HG02623 (cell line): ENCODE measurements at regions not wholly inside any gene's neighbourhood (a gene's known extent, or its start where the extent isn't known, plus 50 kb on each side); places are given as distances from the start of the nearest gene placed in this dataset.

ENCODE experiments used
- ATAC-seq: cut with Tn5 transposase; IDR thresholded peaks from one replicate; pipeline ENCODE4 v1.9.1; 2021; ENCODE audit warnings: moderate library complexity; ENCODE audit not compliant: unreplicated experiment

DNA sequence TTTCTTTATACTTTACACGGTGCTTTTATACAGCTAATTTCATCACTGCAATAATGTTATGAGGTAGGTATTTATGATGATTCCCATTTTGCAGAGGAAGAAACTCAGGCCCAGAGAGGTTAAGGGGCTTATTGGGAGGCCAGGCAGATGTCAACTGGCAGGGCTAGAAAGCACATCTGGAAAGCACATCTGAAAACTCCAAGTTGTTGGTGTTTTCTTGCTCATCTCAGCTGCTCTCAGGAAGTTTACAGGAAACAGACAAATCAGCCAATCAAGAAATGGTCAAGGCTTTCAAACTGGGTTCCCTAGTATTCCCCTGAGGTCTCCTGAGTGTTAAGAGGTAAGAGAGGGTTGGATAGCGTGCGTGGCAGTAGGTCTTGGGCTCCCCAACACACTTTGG is 124.1 kb upstream of the MED13L start:
- ATAC-seq, result no peak

DNA sequence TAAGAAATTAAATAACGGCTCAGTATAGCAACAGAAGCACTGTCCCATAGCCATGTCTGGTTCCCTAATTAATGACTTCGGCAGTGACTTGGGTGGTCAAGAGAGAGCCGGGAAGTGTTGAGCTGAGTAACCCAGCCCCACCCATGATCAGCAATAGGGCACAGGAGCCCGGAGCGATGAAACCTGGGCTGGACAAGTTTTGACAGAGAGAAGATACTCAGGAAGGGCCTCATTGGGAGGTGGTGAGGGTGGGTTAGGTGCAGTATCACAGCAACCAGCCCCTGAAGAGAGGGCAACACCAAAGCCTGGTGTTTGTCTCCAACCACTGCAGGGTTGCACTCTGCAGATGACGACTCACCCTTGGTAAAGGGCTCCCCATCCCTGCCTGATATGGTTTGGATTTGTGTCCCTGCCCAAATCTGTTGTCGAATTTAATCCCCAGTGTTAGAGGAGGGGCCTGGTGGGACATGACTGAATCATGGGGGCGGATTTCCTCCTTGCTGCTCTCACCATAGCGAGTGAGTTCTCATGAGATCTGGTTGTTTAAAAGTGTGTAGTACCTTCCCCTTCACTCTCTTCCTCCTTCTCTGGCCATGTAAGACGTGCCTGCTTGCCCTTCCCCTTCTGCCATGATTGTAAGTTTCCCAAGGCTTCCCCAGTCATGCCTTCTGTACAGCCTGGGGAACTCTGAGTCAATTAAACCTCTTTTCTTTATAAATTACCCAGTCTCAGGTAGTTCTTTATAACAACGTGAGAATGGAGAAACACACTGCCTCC is 124.9 kb upstream of the MED13L start:
- ATAC-seq, result no peak

DNA sequence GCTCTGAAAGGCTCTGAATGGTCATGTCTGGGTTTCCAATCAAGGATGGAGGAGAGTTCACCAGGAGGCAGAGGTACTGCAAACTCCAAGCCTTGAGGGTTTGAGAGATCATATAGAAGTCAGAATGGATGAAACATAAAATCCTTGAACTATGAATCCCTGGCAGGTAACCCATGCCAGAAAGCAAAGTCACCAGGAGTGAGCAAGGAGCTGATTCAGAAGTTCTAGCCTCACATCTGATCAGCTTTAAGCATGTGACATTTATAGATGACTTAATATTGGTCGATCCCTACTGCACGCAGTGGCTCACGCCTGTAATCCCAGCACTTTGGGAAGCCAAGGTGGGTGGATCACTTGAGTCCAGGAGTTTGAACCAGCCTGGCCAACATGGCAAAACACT is 126.1 kb upstream of the MED13L start:
- no peak for ATAC-seq

DNA sequence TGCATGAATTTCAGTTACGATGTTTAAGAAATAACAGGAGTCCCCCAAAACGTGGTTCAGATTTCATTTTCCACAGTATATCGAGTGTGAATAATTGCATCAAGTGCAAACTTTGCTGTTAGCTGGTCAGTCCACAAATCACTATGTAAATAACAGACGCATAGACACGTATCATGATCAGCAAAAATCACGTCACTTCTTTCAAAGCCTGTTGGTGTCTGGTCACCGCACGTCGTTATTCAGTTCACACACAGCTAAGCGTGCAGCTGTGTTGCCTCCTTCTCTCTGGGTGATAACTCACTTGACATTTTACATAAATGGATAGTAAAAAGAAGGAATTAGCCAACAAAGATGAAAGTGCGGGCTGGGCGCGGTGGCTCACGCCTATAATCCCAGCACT is 126.8 kb upstream of the MED13L start:
- no peak for ATAC-seq

DNA sequence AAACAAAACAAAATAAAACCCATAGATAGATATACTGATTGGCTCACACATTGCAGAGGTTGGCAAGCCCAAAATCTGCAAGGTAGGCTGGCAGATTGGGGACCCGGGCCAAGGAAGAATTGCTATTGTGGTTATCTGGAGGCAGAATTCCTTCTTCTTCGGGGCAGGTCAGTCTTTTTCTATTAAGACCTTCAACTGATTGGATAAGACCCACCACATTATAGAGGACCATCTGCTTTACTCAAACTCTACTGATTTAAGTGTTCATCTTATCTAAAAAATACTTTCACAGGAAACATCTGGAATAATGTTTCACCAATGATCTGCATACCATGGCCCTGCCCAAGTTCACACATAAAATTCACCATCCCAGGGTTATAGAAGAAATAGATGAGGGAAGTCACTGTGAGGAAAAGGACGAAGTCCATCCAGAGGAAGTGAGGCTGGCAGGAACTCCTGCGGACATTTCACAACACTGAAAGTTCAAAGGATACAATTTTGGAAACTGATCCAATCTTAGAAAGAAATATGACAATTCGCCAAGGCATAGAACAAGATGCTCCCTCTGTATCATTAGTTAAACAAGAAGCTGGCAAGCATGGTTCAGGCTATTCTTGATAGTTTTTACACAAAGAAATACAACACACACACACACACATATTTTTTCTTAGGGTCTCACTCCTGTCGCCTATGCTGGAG is 127.6 kb upstream of the MED13L start:
- no peak for ATAC-seq

DNA sequence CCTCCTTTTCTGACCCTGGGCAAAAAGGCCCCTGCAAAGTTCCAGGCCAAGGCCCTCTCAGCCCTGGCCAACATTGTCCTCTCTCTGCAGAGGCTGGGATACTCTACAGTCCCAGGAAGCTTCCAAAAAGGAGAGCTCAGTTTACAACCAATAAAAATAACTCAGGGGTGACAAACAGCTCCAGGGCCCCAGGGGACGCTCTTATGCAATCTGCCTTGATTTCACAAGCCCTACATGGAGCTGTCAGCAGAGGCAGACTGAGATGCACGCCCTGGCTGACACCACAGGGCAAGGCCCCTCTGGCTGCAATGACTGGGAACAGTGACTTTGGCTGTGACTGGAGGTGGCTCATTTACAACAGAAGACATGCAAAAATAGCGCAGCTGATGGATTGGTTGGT is 129.0 kb upstream of the MED13L start:
- no peak for ATAC-seq

DNA sequence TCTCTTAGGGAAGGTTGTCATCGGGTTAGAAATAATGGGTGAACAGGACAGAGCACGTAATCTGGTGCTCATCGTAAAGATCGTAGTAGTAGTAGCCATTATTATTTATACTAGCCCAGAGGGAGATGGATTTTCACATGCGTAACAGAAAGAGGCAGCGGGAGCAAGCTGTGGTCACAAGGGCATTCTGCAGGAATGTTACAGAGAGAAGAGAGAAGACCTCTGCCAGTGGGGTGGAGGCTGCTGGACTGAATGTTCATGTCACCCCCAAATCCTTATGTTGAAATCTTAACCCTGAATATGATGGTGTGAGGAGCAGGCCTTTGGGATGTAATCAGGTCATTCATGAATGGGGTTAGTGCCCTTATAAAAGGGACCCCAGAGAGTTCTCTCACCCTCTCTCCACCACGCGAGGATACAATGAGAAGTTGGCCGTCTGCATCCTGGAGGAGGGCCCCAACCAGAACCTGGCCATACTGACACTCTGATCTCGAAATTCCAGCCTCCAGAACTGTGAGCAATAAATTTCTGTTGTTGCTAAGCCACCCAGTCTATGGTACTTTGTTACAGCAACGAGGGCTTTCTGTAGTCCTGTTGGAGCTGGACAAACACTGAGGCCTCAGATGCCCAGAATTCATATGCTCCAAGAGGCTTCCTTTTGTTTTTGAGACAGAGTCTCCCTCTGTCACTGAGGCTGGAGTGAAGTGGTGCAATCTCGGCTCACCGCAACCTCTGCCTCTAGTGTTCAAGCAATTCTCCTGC is 131.2 kb upstream of the MED13L start:
- ATAC-seq, result no peak

DNA sequence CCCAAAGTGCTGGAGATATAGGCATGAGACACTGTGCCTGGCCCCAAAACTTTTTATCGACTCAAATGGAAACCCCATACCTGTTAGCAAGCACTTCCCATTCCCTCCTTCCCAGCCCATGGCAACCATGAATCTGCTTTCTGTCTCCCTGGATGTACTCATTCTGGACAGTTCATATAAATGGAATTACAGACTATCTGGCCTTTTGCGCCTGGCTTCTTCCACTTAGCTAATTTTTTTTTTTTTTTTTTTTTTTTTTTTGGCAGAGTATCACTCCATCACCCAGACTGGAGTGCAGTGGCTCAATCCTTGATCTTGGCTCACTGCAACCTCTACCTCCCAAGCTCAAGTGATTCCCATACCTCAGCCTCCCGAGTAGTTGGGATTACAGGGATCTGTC is 134.5 kb upstream of the MED13L start:
- ATAC-seq, result no peak

DNA sequence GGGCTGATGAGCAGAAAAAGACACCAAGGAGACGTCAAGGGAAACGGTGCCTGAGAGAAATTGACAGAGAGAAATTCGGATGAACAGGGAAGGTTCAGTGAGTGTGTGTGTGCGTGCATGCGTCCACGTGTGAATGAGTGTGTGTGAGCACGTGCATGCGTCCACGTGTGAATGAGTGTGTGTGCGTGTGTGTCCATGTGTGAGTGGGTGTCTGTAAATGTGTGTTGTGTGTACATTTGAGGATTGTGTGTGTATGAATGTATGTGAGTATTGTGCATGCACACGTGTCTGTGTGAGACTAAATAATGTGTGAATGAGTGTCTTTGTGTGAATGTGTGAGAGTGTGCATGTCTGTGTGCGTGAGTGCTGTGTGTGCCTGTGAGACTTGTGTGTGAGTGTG is 137.4 kb upstream of the MED13L start:
- ATAC-seq, result no peak

DNA sequence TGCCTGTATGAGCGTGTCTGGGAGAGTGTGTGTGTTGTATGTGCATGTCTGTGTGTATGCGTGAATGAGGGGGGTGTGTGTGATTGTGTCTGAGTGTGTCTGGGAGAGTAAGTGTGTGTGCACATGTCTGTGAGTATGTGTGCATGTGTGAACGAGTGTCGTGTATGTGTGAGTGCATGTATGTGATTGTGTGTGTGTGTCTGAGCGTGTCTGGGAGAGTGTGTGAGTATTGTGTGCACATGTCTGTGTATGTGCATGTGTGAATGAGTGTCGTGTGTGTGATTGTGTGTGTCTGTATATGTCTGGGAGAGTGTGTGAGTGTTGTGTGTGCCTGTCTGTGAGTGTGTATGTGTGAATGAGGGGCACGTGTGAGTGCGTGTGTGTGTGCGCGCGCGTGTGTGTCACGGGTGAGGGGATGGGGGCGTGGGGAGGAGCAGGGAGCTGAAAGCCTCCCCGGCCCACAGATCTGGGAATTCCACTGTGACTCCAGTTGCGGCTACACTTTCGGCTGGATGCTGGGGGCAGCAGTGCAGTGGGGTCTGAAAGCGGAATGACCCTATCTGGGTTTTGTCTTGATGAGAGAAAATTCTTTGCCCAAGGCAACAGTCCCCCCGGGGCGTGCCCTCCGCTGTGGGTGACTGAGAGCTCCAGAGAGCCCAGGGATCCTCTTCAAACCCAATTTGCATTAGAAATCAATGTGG is 138.1 kb upstream of the MED13L start:
- ATAC-seq, result no peak

DNA sequence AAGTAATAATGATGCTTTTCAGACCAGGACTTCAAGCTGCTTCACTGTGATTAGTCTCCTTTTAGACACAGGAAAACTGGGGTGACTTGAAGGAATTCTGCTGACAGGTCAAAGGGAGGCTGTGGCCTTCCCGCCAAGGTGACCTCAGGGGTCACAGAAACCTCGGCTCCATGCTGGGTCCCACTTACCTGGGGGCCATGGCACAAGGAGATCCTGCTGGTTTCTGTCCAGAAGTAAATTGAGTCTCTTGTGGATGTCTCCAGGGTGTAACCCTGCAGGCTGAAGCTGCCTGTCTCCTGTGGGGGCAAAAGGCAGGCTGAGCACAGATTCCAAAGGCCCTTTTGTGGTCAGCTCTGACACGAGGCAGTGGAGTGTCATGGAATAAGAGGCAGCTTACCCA is 138.7 kb upstream of the MED13L start:
- no peak for ATAC-seq

DNA sequence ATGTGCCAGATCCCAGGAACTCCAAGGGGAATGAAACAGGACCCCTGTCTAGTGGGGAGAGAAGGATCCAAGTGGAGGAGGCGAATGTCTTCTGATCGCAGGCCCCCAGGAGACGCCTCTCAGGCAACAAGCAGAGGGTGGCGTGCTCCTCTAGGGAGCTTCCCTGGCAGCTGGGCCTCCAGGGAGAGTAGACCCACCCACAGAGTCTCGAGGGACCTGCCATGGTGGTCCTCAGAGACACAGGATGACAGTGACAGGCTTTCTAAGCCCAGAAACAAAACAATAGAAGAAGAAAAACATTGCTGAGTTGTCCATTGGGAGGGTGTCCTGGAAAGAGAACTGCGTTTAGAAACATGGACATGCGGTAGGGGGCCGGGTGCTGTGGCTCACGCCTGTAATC is 140.6 kb upstream of the MAP1LC3B2 start:
- no peak for ATAC-seq

DNA sequence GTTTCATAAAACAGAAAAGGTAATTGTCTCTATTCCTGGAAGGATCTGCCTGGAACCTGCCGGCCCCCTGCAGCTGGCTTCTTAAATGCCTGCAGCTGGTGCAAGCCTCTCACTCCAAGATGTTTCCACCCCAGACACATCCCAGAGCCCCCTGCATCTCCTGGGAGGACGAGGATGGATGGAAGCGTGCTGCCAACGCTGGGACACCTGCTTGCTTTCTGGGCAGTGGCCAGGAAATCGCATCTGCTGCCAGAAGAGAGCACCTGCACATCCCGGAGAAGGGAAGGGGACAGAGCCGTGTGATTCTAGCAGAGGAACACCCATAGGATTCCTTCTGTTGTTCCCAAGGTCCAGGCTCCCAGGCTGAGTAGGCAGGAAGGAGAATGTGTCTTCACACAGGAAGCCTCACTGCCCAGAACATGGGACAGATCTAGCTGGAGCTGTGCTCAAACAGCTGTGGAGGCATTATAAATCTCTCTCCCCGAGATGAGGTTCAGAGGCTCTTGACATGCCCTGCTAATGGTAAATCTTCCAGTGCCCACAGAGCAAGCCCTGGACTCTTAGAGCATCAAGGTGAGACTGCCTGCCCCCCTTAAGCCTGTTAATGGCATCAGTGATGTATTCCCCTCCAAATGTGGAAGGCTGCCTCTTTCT is 138.8 kb upstream of the MAP1LC3B2 start:
- ATAC-seq, result no peak

DNA sequence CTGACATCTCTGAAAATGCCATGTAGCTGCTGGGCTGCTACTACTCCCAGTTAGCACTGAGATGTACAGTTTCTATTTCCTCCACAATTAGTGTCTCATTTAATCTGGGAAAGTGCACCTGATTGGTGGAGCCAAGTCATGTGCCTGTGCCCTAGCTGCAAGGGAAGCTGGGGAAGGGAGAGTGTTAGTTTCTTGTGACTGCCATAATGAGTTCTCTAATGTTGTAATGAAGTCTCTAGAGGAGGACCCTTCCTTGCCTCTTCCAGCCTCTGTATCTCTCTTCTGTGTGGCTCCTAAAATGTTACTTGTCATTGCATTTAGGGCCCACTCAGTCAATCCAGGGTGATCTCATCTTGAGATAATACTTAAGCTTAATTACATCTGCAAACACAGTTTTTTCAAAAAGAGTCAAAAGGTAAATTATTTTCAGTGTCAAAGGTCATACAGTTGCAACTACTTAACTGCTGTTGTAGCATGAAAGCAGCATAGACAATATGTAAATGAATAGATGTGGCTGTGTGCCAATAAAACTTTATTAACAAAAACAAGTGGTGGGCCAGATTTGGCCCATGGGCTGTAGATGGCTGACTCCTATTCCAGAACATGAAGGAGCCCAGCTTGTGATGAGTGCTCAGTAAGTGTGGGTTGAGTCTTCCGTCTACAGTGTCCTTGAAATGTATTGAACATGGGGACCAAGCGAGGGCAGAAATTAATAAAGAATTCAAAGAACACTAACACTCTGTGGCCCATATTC is 137.2 kb upstream of the MAP1LC3B2 start:
- ATAC-seq, result no peak

DNA sequence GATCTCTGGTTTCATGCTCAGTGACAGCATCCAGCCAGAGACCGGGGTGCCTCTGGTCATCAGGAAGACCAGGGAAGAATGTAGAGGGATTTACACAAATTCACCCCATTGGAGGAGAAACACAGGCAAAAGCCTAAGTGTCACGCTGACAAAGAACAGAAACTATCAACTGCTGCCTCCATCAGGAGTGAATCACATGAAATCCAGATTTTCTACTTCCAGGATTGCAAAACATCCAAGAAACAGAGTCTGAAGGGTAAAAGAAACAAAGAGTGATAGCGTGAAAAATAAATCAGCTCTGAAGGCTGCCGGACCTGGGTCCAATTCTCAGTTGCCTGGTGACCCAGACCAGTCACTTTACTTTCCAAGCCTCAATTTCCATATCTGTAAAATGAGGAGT is 136.1 kb upstream of the MAP1LC3B2 start:
- ATAC-seq, result no peak

DNA sequence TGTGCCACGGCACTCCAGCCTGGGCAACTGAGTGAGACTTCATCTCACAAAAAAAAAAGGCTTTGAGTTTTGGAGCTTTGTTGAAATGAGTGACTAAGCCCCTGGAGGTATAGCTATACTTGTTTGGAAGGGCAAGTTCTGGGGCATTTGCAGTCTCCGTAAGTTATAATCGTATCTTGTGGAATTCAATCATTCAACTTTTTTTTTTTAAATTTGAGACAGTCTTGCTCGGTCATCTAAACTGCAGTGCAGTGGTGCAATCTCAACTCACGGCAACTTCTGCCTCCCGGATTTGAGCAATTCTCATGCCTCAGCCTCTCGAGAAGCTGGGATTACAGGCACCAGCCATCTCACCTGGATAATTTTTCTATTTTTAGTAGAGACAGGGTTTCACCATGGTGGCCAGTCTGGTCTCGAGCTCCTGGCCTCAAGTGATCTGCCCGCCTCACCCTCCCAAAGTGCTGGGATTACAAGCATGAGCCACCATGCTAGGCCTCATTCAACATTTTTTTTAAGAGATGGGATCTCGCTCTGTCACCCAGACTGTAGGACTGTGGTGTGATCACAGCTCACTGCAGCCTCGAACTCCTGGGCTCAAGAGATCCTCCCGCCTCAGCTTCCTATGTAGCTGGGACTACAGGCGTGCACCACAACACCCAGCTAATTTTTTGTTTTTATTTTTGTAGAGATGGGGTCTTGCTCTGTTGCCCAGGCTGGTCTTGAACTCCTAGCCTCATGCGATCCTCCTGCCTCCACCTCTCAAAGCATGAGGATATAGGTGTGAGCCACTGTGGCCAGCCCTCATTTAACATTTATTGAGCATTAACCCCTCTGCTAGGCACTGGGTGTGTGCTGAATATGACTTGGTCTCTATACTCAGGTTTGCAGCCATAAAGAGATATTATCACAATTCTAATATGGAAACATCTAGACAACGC is 133.7 kb upstream of the MAP1LC3B2 start:
- no peak for ATAC-seq

DNA sequence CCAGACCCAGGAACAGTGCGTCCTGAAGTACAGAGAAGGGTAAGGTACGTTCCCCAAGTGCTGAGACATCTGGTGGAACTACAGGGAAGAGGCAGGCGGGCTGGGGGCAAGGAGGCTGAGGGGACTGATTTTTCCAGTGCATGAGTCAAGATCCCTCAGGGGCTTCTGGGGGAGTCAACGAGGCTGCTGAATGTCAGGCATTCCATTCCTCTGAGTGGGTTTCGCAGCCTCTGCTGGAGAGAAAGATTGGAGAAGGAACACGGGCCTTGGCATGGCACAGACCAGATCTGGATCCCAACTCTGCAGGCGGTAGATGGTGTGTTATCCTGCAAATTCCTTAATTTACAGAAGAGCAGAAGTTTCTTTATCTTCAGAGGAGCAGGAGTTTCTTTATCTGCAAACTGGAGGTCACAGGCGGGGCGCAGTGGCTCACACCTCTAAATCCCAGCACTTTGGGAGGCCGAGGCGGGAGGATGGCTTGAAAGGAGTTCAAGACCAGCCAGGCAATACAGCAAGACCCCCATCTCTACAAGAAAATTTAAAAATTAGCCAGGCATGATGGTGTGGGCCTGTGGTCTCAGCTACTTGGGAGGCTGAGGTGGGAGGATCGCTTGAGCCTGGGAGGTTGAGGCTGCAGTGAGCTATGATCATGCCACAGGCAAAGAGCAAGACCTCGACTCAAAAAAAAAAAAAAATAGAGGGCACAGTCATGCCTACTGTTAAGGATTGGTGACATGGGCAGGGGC is 132.6 kb upstream of the MAP1LC3B2 start:
- ATAC-seq, result no peak

DNA sequence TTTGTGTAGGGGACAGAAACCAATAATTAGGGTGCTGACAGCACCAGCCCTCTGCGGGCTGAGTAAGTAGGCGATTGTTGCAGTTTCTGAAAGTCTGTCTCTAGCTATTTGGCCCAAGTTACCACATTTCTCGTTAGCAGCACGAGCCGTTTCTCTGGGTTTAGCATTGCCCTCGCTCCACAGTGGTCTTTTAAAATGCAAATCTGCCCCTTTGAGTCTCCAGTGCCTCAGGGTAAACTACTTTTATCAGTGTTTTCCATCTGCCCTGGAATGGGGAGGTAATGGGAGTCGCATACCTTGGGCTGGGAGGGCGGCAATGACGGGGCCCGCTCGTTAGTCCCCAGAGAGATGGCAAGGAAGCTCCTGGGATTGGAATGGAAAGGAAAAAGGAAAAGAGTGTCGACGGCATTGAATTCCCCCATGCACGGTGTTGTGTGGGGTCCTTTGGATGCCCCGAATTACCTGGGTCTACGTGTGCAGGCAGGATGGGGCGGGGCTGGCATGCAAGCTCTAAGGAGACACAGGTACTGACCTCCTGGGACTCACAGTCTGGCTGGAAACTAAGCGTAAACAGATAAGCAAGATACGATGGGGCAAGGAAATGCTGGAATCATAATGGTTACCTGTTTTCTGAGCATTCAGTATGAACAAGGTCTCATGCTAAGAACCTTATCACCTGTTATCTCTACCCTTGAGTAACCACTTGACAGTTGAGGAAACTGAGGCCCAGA is 131.8 kb upstream of the MAP1LC3B2 start:
- ATAC-seq, result no peak
